ENCODE measurements at regions not wholly inside any gene's neighbourhood (a gene's known extent, or its start where the extent isn't known, plus 50 kb on each side); places are given as distances from the start of the nearest gene placed in this dataset.
"Not testable (repeated sequence)": the region's sequence is repeated elsewhere in the genome, so short reads cannot be mapped to it uniquely, and the experiment has no call there.

- not testable (repeated sequence) for DNase-seq
These were observed 363.4 kb downstream of the BCL2L11 start for GRCh38 chr2:111484097-111484496.

DNA sequence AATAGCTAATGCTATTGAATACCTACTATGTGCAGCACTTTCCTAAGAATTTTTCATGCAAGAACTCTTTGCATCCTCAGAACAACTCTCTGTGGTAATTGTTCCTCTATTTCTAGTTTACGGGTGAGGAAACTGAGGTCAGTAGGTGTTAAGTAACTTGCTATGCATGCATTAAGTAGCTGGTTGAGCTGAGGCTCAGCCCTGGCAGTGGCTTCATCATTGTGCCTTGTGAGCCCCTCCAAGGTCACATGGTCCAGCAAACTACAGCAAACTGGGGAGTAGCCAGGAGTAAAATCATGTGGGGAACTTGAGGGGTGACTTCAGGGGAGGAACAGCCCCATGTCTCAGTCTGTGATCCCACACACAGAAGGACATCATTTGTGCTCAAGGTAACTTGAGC lies 365.2 kb downstream of the BCL2L11 start:
- not testable (repeated sequence) for DNase-seq

GRCh38 chr2:111488451-111488850 lies 367.7 kb downstream of the BCL2L11 start:
- not testable (repeated sequence) for DNase-seq

DNA sequence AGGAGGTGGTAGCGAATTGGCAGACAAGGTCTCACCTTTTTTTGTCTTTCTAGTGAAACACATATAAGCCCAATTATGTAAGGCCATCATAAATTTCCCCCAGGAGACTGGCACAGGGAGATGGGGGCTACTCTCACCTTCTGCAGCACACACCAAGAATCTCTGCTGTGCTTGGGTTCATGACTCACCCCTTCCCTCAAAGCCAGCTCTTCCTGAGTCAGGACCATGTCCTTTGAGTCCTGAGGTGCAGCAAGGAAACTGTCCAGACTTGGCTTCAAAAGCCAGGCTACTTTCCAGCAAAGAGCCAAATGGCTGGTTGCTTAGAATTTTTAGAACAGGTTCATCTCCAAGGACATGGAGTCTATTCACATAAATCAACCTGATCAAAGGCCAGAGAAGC lies 368.7 kb downstream of the BCL2L11 start:
- not testable (repeated sequence) for DNase-seq

- not testable (repeated sequence) for DNase-seq
These were observed 370.5 kb downstream of the BCL2L11 start for GRCh38 chr2:111491181-111491580.

DNA sequence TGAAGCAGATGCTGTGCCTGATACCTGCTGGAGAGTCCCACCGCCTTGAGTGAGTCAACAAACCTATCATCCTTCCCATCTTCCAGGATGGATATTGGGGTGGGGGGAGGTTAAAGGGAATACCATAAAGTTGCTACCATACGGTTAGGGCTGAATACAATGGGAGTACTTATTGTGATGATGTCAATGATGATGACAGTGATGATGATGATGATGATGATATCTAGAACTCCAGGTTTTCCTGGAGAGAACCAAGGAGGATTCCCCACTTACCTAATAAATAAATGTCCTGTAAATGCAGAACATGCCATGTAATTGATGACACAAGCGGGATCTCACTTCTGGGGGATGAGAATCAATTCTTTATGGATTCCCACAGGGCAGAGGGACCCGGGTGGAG lies 370.9 kb downstream of the BCL2L11 start:
- not testable (repeated sequence) for DNase-seq

- DNase-seq: not testable (repeated sequence)
These were observed 372.4 kb downstream of the BCL2L11 start for GRCh38 chr2:111492995-111493719.

- not testable (repeated sequence) for DNase-seq
These were observed 373.0 kb downstream of the BCL2L11 start for GRCh38 chr2:111493720-111494078.

- not testable (repeated sequence) for DNase-seq
These were observed 373.7 kb downstream of the BCL2L11 start for GRCh38 chr2:111494288-111494980.

DNA sequence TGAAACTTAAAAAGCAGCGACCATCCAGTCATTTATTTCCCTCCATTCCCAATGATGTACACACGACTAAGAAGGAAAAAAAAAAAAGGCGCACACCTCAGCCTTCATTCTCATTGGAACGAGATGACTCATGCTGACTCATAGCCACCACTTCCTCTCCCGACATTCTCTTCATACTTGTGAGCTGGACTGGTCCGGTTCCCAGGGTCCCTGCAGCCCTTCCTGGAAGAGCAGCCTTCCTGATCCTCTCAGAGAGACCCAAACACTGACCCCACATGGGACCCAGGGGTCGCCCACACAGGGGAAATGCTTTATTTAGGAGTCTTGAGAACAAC lies 374.2 kb downstream of the BCL2L11 start:
- DNase-seq: not testable (repeated sequence)

DNA sequence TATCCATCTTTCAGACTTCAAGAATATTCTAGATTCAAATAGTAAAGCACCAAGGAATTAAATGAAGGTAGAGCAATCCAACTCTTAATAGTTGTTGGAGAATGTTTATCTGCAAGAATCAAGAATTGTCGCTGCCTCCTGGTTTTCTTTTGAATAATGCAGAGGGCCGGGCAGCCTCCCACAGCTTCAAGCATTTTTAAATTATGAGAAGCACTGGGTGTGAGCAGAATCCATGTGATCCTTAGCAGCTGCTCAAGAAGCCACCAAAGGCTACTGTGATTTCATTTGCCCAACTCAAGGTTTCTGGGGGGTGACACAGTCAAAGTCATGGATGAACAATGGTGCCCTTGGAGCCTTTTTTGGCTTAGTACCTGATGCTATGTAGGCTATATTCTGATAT lies 374.9 kb downstream of the BCL2L11 start:
- DNase-seq: not testable (repeated sequence)

DNA sequence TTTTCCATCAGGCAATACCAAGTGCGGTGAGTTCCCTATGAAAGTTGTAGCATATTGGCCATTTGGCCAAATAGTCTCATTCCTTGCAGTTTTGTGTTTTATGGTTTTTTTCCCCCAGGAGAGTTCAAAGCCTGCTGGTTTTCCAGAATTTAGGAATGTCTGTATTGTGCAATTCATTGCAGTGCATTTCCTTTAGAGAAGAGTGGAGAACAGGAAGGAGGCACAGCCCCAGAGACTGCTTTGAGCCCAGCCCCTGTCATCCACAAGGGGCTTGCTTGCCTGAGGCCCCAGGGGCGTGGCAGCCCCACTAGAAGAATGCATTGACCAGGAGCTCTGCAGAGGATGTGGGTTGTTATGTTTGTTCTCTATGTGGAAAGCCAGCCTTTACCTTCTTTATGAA lies 375.5 kb downstream of the BCL2L11 start:
- not testable (repeated sequence) for DNase-seq

DNA sequence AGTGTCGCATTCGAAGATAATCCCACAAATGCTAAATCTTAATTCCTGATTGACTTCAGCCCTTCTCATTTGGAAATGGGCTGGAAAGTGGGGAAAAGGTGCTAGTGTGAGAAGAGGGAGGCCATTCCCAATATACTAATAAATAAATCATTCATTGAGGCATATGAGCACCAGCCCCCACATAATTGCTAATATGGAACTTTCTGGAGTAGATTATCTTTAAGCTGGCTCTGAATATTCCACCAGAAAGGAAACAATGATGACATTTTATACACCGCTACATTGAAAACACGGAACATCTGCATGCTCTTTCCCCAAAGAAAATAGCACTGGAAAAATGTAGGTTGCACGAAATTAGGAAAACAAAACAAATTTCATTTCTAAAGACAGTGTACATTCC lies 376.1 kb downstream of the BCL2L11 start:
- not testable (repeated sequence) for DNase-seq

DNA sequence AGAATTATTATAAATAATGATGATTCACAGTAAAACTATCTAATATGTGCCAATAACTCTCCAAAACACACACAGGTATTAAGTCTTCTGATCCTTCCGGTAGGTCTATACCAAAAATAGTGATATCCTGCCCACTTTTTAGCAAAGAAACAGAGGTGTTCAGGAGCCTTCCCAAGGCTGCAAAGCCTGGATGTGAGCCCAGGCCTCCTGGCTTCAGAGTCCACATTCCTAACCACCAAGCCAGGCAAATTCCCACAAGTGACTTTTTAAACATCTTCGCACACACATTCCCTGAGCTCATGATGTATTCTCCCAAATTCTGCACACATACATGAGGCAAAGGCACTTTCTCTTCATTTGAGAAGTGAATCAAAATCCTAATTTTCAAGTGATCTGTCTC lies 376.6 kb downstream of the BCL2L11 start:
- DNase-seq: not testable (repeated sequence)

GRCh38 chr2:111500536-111501062 lies 379.9 kb downstream of the BCL2L11 start:
- DNase-seq: not testable (repeated sequence)

GRCh38 chr2:111503844-111504570 lies 380.0 kb downstream of the ANAPC1 start:
- DNase-seq: not testable (repeated sequence)

DNA sequence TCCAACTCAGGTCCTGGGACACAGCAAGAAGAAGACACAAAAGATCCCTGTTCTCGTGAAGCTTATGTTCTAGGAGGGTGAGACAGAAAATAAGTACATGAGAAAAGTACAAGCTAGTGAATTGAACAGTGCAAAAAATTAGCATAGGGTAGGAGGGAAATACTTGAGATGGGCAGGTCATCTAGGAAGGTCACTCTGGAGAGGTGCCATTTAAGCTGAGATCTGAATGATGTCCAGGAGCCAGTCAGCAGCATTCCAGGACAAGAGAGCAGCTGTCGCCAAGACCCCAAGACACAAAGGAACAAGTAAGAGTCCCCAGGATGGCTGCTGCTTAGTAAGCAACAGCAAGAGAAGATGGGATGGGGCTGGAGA lies 379.4 kb downstream of the ANAPC1 start:
- not testable (repeated sequence) for DNase-seq

DNA sequence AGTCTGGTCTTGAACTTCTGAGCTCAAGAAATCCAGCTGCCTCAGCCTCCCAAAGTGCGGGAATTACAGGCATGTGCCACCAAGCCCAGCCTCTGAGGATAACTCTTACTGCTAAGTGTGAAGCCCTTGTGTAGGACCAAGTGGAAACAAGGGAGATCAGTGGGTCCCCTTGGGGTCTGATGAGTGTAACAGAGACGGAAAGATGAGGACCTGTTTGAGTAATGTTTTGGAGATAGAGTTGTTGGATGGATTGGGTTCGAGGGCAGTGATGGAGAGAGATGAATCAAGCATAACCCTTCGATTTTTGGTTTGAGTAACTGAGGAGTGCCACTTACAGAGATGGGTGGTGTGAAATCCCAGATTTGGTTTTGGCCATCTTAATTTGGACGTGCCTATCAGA lies 378.7 kb downstream of the ANAPC1 start:
- not testable (repeated sequence) for DNase-seq

DNA sequence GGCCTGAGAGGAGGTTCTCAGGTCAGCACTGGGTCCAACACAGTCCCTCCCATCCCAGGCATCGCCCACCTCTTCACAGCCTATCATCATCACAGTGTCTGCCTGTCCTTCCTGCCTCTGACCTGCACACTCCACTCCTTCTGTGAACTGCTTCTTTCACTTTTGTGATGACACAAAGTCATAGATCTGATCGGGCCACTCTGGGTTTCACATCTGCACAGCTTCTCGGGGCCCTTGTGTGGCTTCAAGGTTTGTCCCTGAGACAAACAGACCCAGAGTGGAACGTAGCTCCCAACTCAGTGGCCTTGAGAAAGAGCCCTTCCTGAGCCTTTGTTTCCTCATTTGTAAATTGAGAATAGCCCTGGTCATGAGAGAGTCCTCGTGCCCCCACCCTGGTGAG lies 377.1 kb downstream of the ANAPC1 start:
- DNase-seq: peak; percentile 31

DNA sequence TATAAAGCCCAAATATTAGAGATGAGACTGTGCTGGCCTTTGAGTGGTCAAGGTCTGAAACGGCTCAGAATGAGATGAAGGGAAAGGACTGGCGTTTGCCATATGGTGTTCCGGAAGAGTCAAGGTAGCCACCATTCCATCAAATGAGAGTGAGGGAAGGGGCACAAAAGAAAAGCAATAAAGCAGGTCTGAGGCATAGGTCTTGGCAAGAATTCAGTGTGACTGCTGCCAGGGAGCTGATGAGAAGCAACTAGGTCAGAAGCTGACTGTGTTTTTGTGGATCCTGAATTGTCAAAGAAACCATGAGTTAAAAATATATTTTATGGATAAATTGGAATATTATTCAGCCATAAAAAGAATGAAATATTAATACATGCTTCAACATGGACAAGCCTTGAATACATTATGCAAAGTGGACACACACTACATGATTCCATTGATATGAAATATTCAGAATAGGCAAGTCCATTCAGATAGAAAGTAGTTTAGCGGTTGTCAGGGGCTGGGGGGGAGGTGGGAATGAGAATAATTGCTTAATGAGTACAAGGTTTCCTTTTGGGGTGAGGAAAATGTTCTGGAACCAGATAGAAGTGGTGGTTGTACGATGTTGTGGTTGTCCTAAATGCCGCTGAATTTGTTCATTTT lies 374.6 kb downstream of the ANAPC1 start:
- not testable (repeated sequence) for DNase-seq

DNA sequence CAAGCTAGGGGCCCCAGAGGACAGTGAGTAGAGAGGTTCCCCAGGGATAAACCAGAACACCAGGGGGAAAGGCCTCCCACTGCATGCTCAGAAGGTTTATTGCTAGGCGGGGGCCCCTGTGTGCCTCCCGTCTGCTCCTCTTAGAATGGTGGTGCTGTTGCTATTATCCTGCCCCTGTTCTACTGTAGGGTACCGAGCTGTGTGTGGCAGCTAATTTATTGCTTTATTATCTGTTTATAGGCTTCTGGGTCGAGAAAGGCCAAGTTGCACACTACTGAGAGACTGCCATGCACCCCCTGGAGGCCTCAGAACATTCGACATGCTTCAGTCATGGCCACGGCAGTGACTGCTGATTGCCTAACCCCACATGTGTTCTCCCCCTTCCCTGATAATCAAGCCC lies 373.6 kb downstream of the ANAPC1 start:
- DNase-seq: not testable (repeated sequence)

GRCh38 chr2:111511062-111511461 lies 372.9 kb downstream of the ANAPC1 start:
- not testable (repeated sequence) for DNase-seq

GRCh38 chr2:111512378-111512777 lies 371.6 kb downstream of the ANAPC1 start:
- not testable (repeated sequence) for DNase-seq
